GM18909 (cell line): ENCODE measurements at regions not wholly inside any gene's neighbourhood (a gene's known extent, or its start where the extent isn't known, plus 50 kb on each side); places are given as distances from the start of the nearest gene placed in this dataset.
"Not testable (repeated sequence)": the region's sequence is repeated elsewhere in the genome, so short reads cannot be mapped to it uniquely, and the experiment has no call there.

Experiments
- ATAC-seq: cut with Tn5 transposase; IDR thresholded peaks from one replicate; pipeline ENCODE4 v1.9.1; 2021; ENCODE audit warnings: mild to moderate bottlenecking; ENCODE audit not compliant: unreplicated experiment, poor library complexity

DNA sequence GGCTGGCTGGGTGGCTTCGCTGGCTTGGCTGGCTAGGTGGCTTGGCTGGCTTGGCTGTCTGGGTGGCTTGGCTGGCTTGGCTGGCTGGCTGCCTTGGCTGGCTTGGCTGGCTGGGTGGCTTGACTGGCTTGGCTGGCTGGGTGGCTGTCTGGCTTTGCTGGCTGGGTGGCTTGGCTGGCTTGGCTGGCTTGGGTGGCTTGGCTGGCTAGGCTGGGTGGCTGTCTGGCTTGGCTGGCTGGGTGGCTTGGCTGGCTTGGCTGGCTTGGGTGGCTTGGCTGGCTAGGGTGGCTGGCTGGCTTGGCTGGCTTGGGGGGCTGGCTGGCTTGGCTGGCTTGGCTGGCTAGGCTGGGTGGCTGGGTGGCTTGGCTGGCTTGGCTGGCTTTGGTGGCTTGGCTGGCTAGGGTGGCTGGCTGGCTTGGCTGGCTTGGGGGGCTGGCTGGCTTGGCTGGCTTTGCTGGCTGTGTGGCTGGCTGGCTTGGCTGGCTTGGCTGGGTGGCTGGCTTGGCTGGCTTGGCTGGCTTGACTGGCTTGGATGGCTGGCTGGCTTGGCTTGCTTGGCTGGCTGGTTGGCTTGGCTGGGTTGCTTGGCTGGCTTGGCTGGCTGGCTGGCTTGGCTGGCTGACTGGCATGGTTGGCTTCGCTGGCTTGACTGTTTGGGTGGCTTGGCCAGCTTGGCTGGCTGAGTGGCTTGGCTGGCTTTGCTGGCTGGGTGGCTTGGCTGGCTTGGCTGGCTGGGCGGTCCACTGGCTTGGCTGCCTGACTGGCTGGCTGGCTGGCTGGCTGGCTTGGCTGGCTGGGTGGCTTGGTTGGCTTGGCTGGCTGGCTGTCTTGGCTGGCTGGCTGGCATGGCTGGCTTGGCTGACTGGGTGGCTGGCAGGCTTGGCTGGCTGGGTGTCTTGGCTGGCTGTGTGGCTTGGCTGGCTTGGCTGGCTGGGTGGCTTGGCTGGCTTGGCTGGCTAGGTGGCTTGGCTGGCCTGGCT lies 436.3 kb downstream of the GOLGA6L6 start:
- ATAC-seq, result not testable (repeated sequence)

GRCh38 chr15:20104551-20104950 lies 437.0 kb downstream of the GOLGA6L6 start:
- ATAC-seq, result not testable (repeated sequence)

DNA sequence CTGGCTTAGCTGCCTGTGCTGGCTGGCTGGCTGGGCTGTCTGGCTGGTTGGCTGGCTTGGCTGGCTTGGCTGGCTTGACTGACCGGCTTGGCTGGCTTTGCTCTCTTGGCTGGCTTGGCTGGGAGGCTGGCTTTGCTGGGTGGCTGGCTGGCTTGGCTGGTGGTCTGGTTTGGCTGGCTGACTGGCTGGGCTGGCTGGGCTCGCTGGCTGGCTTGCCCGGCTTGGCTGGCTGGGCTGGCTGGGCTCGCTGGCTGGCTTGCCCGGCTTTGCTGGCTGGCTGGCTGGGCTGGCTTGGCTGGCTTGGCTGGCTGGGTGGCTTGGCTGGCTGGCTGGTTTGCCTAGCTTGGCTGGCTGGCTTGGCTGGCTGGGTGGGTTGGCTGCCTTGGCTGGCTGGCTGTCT lies 438.7 kb downstream of the GOLGA6L6 start:
- ATAC-seq, result not testable (repeated sequence)

GRCh38 chr15:20102209-20102608 lies 439.4 kb downstream of the GOLGA6L6 start:
- ATAC-seq, result not testable (repeated sequence)

GRCh38 chr15:20101281-20101680 lies 440.3 kb downstream of the GOLGA6L6 start:
- ATAC-seq, result not testable (repeated sequence)

DNA sequence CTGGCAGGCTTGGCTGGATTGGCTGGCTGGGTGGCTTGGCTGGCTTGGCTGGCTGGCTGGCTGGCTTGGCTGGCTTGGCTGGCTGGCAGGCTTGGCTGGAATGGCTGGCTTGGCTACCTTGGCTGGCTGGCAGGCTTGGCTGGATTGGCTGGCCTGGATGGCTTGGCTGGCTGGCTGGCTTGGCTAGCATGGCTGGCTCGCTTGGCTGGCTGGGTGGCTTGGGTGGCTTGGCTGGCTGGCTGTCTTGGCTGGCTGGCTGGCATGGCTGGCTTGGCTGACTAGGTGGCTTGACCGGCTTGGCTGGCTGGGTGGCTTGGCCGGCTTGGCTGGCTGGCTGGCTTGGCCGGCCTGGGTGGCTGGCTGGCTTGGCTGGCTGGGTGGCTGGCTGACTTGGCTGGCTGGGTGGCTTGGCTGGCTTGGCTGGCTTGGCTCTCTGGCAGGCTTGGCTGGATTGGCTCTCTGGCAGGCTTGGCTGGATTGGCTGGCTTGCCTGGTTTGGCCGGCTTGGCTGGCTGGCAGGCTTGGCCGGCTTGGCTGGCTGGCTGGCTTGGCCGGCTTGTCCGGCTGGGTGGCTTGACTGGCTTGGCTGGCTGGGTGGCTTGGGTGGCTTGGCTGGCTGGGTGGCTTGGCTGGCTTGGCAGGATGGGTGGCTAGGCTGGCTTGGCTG lies 440.9 kb downstream of the GOLGA6L6 start:
- ATAC-seq, result not testable (repeated sequence)

GRCh38 chr15:20095699-20096303 lies 445.8 kb downstream of the GOLGA6L6 start:
- not testable (repeated sequence) for ATAC-seq

DNA sequence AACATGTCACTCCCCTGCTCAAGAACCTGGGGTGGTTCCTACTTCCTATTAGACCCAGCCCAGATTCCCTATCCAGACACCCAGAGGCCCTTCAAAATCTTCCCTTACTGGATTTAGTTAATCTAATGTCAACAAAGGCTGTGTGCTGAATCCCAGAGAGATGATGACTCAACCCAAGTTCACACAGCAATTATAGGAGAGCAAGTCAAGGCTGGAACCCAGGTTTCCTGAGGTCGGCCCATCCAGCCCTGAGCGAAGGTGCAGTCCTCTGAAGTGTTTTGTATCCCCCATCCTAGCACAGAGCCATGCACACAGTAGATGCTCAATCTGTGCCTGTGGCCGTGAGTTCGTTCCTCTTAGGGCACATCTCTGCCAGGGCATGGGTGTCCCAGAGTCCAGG lies 452.1 kb downstream of the GOLGA6L6 start:
- ATAC-seq, result not testable (repeated sequence)

DNA sequence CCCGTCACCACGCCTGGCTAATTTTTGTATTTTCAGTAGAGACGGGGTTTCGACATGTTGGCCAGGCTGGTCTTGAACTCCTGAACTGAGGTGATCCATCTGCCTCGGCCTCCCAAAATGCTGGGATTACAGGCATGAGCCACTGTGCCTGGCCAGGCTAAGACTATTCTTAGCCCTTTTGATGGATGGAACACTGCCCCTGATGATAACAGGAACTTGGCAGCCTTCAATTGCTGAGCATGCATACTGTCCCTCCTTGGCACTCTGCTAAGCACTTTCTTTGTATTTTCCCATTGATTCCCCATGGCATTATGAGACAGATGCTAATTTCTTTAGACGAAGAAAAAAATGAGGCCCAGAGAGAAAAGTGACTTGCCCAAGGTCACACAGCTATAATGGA lies 457.6 kb downstream of the GOLGA6L6 start:
- not testable (repeated sequence) for ATAC-seq

- ATAC-seq, result not testable (repeated sequence)
Observed at GRCh38 chr15:20074082-20074481, 467.5 kb downstream of the GOLGA6L6 start.

DNA sequence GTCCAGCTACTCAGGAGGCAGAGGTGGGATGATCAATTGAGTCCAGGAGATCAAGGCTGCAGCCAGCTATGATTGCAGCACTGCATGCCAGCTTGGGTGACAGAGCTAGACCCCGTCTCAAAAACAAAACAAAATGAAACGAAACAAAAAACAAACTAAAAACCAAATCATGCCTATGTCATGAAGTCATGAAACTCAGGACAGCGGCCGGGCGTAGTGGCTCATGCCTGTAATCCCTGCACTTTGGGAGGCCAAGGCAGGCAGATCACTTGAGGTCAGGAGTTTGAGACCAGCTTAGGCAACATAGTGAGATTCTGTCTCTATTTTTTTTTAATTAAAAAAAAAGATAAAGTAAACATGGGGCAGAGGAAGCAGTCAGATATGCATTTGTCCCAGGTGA lies 472.6 kb downstream of the GOLGA6L6 start:
- ATAC-seq, result not testable (repeated sequence)

GRCh38 chr15:20066173-20066572 lies 475.4 kb downstream of the GOLGA6L6 start:
- not testable (repeated sequence) for ATAC-seq

GRCh38 chr15:20065508-20065907 lies 476.1 kb downstream of the GOLGA6L6 start:
- not testable (repeated sequence) for ATAC-seq

- not testable (repeated sequence) for ATAC-seq
Observed at GRCh38 chr15:20063167-20063566, 478.4 kb downstream of the GOLGA6L6 start.

DNA sequence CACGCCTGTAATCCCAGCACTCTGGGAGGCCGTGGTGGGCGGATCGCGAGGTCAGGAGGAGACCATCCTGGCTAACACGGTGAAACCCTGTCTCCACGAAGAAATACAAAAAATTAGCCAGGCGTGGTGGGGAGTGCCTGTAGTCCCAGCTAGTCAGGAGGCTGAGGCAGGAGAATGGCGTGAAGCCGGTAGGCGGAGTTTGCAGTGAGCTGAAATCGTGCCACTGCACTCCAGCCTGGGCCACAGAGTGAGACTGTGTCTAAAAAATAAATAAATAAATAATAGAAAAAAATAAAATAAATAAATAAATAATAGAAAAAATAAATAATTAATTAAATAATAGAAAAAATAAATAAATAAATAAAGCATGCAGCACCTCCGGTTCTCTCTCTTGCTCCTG lies 480.8 kb downstream of the GOLGA6L6 start:
- ATAC-seq, result not testable (repeated sequence)

GRCh38 chr15:20056871-20057270 lies 484.7 kb downstream of the GOLGA6L6 start:
- ATAC-seq, result not testable (repeated sequence)

- not testable (repeated sequence) for ATAC-seq
Observed at GRCh38 chr15:20055921-20056320, 485.7 kb downstream of the GOLGA6L6 start.

DNA sequence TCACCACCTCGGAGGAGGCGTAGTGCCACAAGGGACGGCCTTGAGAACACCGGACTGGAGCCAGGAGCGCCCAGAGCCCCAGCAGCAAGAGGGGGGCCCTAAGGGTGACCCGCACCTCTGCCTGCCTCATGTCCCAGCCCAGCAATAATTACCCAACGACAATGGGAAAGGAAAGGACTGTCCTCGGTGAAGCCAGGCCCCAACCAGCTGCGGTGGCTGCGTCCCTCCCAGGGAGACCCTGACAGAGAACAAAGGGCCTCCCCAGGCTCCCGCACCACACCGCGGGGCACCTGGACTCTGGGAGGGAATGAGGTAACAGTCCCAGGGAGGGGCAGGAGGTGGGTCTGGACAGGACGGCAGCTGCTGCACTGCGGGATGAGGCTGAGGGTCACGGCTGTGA lies 493.4 kb downstream of the GOLGA6L6 start:
- ATAC-seq, result not testable (repeated sequence)

DNA sequence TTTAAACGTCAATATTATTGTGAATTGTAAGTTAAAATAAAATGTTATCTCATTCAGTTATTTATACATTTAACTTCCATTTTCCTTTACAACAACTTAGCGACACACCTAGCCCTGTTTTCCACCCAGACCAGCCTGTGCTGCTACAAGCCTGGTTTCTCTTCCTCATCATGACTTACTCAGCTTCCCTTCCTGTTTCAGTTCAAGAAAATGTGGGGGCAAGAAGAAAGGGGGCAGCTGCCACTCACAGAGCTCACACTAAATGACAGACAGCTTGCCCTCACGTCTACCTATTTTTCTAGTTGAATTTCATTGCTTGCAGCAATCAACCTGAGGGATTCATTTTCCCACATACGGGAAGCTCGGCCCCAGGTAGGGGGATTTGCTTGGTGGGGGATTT lies 496.4 kb downstream of the GOLGA6L6 start:
- ATAC-seq, result not testable (repeated sequence)

DNA sequence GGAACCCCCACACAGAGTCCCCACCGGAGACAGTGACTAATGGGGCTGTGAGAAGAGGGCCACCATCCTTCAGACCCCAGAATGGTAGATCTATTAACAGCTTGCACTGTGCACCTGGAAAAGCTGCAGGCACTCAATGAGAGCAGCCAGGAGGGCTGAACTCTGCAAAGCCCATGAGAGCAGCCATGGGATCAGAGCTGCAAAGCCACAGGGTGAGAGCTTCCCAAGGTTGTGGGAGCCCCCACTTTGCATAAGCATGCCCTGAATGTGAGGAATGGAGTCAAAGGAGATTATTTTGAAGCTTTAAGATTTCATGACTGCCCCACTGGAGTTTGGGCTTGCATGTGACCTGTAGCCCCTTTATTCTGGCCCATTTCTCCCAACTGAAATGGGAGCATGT lies 500.9 kb downstream of the GOLGA6L6 start:
- ATAC-seq, result not testable (repeated sequence)

DNA sequence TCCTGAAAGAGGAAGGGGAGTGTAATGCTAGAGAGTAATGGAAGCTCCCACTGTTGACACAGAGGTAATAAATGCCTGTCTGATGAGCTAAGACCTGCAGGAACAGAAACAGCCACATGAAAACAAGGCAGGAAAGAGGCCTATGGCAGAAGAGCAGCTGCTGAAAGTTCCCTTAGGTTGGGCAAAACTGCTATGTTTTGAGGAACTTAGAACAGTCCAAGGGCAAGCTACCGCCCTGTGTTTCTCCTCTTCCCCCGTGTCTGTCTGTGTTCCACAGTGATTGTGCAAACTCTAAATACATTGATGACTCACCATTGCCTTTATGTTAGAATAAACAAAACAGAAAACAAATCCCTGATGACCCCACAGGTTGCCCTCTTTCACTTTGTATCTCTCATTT lies 516.6 kb downstream of the GOLGA6L6 start:
- not testable (repeated sequence) for ATAC-seq
